ENCODE measurements at regions not wholly inside any gene's neighbourhood (a gene's known extent, or its start where the extent isn't known, plus 50 kb on each side); places are given as distances from the start of the nearest gene placed in this dataset.
"Not testable (repeated sequence)": the region's sequence is repeated elsewhere in the genome, so short reads cannot be mapped to it uniquely, and the experiment has no call there.

DNA sequence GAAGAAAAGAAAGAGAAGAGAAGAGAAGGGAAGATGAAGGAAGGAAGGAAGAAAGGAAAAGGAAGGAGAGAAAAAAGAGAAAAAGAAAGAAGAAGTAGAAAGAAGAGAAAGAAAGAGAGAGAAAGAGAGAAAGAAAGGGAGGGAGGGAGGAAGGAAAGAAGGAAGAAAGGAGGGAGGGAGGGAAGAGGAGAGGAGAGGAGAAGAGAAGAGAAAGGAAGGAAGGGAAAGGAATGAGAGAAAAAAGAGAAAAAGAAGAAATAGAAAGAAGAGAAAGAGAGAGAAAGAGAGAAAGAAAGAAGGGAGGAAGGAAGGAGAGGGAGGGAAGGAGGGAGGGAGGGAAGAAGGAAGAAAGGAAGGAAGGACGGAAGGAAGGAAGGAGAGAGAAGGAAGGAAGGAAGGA, 217.9 kb upstream of the POU1F1 start:
- no peak for DNase-seq (ENCODE audit: low read depth, low spot score)

DNA sequence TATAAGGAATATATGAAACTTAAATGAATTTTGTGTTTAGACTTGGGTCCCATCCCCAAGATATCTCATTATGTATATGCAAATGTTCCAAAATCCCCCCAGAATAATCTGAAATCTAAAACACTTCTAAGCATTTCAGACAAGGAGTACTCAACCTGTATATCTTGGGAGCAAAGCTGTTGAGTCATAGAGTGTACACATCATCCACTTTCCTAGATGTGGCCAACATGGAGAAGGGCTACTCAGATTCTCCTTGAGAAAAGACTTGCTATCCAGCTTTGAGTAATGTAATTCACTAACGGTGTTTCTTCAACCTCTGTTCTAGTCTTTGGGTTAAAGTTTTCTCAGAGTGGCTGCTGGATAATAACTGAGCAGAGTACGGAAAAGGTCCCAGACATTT, 215.5 kb upstream of the POU1F1 start:
- no peak for DNase-seq (ENCODE audit: low read depth, low spot score)

DNA sequence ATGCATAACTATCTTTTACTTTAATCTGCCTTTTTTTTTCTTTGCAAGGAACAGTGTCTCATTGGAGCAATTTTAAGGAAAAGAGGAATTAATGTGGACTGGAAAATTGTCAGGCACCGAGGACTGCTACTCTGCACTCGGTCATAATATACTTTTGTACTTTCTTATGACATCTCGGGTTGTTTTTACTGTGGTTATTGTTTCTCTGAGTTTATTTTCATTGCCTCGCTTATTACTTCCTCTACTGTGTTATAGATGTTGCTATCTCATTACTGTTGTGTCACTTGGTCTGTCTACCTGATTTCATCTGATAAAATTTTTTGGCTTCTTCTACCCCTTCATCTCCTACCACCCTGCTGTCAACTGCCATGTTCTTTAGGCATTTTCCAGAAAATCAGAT, 213.5 kb upstream of the POU1F1 start:
- no peak for DNase-seq (ENCODE audit: low read depth, low spot score)

DNA sequence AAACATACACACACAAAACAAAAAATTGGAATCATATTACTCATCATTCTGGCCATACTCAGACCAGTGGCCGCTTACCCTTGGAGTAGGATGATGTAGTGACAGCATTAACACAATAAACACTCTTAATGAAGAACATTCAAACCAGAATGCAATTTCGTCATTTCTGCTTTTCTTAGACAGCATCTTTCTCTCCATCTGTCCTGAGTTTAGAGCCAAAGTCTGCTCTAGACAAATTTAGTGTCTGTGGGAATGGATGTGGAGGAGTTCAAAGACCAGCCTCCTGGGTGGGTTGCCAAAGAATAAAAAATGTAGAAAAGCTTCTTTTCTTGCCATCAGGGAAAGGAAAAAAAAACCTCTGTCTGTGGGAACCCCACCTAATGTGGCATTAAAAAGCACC, 212.4 kb upstream of the POU1F1 start:
- no peak for DNase-seq (ENCODE audit: low read depth, low spot score)

DNA sequence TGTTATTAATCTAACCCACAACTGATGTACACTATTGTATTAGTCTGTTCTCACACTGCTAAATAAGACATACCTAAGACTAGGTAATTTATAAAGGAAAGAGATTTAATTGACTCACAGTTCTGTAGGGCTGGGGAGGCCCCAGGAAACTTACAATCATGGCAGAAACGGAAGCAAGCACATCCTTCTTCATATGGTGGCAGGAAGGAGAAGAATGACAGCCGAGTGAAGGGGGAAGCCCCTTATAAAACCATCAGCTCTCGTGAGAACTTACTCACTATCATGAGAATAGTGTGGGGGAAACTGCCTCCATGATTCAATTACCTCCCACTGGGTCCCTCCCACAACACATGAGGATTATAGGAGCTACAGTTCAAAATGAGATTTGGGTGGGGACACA, 210.3 kb upstream of the POU1F1 start:
- DNase-seq (ENCODE audit: low read depth, low spot score): not testable (repeated sequence)

DNA sequence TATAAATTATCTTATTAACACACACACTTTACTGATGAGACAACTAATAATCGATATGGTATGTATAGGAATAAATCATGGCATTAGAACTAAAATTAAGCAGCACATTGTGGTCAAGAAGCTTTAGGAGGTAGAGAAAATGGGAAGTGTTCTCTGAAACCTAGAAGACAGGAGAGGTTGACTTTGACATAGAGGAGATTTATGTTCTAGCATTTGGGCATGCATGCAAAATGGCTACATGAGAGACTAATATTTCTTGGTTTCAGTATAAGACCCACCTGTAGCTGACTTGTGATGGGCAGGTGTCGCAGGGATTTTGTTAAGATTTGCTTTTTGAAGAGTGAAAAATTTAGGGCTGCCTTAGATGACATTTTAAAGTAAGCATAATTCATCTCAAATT, 209.7 kb upstream of the POU1F1 start:
- DNase-seq (ENCODE audit: low read depth, low spot score): no peak

DNA sequence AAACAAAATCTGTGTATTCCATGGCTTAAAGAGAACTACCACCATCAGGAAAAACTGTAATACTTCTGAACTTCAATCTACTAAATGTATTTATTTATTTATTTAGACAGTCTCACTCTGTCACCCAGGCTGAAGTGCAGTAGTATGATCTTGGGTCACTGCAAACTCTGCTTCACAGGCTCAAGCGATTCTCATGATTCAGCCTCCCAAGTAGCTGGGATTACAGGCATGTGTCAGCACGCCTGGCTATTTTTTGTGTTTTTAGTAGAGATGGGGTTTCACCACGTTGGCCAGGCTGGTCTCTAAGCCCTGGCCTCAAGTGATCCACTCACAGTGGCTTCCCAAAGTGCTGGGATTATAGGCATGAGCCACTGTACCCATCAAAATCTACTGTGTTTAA, 202.3 kb upstream of the POU1F1 start:
- DNase-seq (ENCODE audit: low read depth, low spot score): no peak

DNA sequence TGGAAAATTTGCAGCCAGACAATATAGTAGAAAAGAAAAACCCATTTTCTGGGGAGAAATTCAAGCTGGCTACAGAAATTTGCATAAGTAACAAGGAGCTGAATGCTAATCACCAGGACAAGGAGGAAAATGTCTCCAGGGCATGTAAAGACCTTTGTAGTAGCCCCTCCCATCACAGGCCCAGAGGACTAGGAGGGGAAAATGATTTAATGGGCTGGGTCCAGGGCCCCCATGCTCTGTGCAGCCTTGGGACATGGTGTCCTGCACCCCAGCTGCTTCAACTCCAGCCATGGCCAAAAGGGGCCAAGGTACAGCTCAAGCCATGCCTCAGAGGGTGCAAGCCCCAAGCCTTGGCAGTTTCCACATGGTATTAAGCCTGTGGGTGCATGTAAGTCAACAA, 197.6 kb upstream of the POU1F1 start:
- DNase-seq (ENCODE audit: low read depth, low spot score): no peak

DNA sequence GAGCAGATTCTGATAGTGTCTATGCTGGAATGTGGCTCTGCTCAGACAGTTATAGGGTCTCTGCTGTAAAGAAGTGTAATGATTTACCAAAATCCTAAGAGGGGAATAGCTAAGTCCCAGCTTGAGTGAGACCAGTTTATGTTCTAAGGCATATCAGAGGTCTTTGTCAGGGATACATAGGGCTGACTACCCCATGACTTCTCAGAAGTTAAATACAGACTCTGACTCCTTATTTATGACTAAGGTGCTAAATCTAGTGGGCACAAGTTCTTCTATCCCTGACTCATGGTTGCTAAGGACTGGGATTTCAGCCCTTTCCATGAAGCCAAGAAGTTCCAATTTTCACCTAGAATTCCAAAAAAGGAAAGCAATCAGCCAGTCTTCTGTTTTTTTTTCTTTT, 192.6 kb upstream of the POU1F1 start:
- no peak for DNase-seq (ENCODE audit: low read depth, low spot score)

DNA sequence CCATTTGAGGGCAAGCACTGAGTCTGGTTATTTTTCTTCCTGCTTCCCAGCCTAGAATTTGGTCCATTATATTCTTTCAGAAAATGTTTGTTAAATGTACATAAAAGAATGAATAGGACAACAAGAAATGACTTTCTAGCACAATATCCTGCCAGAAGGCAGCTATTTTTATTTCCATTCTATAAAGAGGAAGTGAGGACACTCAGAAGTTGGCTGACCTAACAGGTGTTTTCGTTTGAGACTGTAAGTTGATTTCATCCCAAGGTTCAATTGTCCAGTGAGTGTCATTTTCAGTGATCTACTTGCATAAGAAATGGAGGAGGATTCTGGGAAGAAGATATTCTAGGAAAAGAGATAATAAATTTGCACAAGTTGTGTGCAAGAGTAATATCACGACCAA, 191.9 kb upstream of the POU1F1 start:
- DNase-seq (ENCODE audit: low read depth, low spot score): no peak

DNA sequence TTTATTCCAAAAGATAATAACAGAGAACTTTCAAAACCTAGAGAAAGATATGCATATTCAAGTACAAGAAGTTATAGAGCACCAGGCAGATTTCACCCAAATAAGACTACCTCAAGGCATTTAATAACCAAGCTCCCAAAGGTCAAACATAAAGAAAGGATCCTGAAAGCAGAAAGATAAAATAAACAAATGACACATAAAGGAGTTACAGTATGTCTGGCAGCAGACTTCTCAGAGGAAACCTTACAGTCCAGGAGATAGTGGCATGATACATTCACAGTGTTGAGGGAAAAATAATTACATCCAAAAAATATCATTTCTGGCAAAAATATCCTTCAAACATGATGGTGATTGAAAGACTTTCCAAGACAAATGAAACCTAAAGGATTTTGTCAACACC, 185.8 kb upstream of the POU1F1 start:
- no peak for DNase-seq (ENCODE audit: low read depth, low spot score)

DNA sequence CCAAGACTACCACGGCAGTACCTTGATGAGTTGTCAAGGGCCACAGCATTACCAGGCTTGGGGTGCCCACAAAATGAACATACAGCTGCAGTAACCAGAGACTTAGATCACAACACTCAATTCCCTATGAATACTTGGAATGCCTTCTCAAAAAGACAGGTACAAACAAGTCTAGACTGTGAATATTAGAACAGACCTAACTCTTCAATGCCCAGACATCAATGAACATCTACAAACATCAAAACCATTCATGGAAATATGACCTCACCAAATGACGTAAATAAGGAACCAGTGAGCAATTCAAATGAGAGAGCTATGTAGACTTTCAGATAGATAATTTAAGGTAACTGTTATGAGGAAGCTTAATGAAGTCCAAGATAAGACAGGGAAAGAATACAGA, 185.1 kb upstream of the POU1F1 start:
- no peak for DNase-seq (ENCODE audit: low read depth, low spot score)

DNA sequence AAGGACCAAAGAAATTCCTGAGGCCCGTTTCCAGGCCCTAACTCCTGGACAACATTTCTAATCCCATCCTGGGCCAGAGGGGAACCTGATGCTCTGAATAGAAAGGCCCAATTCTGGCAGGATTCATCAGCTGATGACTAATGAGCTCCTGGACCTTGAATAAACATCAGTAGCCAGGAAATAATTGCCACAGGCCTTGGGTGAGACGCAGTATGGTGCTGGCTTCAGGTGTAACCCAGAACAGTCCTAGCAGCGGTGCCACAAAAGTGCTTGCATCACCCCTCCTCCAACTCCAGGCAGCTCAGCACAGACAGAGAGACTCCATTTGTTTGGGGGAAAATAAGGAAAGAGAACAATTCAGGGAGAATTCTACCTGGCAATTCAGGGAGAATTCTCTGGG, 184.7 kb upstream of the POU1F1 start:
- DNase-seq (ENCODE audit: low read depth, low spot score): no peak

DNA sequence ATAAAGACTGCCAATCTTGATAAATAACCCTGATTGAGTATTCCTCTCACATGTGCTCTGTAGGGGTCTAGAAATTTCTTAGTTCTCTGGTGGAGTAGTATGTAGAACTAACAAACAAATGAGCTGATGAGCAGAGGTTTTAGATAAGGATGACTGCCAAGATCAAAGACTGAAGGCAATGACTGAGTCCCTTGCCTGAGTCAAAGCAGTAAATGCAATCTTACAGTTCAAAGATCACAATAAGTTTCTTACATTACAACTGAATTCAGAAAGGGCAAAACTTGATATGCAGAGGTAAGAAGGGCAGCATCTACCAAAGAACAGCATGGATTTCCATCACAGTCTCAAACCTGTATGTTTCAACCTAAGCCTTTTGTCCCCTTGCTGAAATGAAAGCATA, 172.2 kb upstream of the POU1F1 start:
- no peak for DNase-seq (ENCODE audit: low read depth, low spot score)

DNA sequence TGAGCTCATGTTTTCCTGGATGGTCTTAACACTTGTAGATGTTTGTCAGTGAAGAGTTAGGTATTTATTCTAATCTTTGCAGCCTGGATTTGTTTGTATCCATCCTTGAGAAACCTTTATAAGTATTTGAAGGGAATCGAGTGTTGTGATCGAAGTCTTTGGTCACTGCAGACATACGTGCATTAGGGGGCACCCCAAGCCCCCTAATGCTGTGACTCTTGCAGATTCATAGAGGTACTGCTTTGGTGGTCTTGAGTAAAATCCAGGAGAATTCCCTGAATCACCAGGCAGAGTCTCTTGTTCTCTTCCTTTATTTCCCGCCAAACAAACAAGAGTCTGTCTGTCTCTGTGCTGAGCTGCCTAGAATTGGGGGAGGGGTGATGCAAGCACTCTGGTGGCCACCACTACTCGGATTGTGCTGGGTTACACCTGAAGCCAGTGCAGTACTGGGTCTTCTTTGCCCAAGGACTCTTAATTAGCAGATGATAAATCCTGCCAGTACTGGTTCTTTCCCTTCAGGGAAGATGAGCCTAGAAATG, 170.5 kb upstream of the POU1F1 start:
- DNase-seq (ENCODE audit: low read depth, low spot score): no peak

DNA sequence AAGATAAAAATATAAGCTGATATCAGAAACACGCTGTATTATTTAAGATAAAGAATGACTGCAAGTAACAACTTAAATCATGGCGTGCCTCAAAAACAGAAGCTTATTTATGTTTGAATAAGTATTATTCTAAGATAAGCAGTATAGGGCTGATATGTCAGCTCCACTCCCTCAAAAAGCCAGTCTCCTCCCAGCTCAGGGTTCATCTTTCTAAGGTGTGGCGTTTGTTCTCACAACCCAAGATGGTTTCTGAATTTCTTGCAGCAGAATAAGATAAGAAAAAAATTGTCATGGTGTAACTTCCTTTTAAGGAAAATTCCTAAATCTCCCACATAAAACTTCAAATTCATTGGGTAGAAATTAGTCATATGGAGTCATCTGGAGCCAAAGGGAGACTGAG, 166.1 kb upstream of the POU1F1 start:
- DNase-seq (ENCODE audit: low read depth, low spot score): no peak

DNA sequence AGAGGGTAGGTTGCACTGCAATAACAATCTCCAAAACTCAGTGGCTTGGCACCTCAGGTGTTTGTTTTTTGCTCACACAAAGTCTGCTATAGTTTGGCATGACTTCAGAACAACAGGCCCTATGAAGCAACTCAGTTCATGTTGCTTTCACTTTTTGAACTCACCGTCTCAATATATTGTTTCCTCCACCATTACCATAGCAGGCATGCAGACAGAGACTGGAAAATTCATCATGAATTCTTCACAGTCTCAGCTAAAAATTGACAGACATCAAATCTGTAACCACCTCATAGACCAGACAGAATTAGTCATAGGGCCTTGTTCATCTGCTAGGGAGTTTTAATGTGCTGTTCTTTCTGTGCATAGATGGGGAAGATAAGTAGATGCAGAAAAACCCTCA, 161.4 kb upstream of the POU1F1 start:
- DNase-seq (ENCODE audit: low read depth, low spot score): no peak

DNA sequence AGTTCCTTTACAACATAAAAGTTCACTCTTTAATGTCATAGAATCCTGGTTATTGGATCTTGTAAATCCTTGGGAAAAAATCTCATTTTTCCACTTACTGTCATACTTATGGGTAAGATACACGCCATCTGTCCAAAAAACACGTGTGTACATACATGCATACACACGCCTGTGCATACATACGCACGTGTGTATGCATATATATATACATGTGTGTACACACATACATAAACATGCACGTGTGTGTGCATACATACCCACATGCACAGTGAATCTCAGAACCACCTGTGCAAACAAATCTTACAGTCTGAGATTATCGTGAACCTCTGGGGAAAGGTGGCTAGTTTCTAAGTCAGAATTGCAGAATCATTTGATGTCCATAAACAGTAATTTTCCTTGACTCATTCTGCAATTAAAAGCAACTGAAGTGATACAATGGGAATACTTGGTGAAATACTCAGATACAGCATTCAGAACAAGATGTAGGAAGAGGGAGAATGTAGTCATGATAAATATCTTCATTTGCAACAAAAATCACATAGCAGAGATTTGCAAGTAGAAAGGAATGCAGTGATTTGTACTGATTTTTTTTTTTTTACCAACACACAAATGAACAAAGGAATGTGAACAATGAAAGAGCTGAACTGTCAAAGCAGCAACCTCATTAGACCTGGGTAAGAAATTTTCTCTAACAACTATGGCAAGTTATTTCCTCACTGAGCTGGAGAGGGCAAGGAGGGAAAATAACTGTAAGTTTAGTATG, 160.6 kb upstream of the POU1F1 start:
- DNase-seq (ENCODE audit: low read depth, low spot score): no peak

DNA sequence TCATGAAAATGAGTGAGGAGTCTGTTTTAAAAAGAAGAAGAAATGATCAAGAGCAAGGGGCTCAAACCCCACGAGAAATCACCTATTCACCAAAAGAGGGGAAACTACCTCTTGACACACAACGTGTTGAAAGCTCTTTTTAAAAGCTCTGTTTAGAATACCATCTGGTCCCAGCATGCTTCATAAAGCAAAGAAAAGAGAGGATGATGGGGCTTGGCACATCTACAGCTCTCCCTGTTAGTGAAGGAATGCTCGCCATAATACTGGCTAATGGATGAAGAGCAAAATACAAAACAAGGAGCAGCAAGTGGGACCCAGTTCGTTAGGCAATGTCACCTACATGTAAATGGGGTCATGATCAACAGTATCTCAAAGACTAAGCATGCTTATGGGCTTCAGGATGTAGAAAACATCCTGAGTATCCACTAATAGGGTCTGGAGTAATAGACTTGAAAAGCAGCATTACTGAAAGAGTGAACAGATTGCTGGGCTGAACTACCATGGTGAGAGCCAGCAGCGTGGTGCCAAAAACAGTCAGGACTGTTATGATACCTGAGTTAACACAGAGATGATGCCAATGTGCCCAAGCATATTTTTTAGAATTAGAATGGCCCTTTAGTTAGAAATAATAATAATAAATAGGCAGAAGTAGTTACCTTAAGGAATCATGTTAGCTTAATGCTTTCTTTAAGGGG, 159.7 kb upstream of the POU1F1 start:
- DNase-seq (ENCODE audit: low read depth, low spot score): no peak

DNA sequence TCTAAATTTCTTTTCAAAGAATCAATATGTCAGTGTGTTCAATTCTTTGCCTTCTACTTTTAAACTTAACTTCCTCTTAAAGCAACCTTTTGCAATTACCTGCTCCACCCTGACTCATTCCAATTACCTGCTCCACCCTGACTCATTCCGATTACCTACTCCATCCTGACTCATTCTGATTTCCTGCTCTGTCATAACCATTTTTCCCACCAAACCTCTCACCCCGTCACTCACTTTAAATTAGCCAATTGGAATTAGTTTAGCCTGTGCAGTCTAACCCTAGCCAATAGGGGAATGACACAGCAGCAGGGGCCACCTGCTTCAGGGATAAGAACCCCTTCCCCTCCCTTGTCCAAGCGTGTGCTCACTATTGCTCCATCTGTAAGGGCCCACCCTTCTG, 157.1 kb upstream of the POU1F1 start:
- not testable (repeated sequence) for DNase-seq (ENCODE audit: low read depth, low spot score)

DNA sequence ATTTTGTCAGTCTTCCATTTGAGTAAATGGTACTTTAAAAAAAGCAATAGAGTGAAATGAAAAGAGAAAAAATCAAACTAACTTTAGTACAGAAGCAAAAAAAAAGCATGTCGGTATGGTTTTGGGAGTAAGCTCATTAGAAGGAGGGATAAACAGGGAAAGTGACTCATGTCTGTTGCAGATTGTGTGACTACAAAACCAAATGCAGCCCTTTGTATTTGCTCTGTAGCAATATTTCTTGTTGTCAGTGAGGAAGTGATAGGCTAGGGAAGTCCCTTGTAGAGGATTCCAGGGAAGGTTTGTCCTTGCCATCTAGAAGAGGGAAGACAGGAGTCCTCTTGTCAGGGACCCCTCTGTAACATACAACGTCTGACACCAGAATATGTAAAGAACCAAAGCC, 150.5 kb upstream of the POU1F1 start:
- no peak for DNase-seq (ENCODE audit: low read depth, low spot score)

DNA sequence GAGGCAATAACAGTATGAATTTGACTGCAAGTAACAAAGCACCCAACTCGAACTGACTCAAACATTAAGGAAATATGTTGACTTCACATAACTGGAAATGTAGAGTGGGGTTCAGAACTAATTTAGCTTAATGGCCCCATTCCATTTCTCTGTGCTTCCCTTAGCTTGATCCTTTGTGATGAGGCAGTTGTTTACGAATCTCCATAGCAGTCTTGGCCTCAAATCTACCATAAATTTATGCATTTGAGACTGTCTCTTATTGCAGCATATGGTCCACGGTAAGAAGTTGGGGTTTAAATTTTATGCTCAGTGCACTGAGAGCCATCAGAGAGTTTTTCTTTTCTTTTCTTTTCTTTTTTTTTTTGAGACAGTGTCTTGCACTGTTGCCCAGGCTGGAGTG, 148.7 kb upstream of the POU1F1 start:
- DNase-seq (ENCODE audit: low read depth, low spot score): no peak

DNA sequence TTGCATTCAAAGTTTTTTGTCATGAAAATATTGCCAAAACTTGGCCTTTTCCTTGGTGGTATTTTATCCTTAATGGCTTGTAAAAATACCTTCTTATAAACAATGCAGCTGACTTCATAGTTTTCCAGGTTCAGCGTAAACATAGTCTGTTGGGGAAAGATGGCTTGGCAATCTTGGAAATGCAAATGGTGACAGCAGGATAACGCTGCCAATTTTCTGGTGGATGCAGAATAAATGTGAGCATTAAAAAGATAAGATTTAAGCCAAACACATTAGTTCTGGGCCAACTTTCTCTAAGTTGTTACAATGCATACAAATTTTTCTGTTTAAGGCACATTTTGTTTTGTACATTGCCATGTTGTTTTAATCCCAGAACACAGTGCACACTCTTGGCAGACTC, 147.0 kb upstream of the POU1F1 start:
- no peak for DNase-seq (ENCODE audit: low read depth, low spot score)

Measured in ELF-1 (cell line).